ENCODE measurements at regions not wholly inside any gene's neighbourhood (a gene's known extent, or its start where the extent isn't known, plus 50 kb on each side); places are given as distances from the start of the nearest gene placed in this dataset.
"Not testable (repeated sequence)": the region's sequence is repeated elsewhere in the genome, so short reads cannot be mapped to it uniquely, and the experiment has no call there.

DNA sequence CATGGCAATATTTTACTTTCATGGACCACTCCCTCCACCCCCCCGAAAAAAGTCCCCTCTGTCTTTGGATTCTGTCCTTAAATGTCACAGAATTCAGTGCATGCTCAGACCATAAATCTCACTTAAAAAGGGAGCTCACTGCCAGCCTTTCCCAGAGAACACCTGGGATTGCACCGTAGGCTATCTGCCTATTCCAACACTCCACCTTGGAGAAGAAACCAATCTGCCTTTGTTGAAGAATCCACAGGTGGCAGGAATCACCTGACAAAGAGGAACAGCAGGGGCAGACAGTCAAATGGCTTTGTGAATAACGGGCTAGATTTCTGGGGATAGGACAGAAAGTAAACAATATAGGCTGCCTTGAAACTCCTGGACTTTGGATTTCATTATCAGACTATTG is 306.7 kb upstream of the BRINP1 start:
- Mint-ChIP-seq H3K36me3 (ENCODE audit: insufficient read depth, unreplicated experiment) (no peaks in the 10 kb centered on the region), H3K27me3 (ENCODE audit: insufficient read depth, unreplicated experiment) (no peaks in the 10 kb centered on the region), H3K27ac (ENCODE audit: low read depth, unreplicated experiment) (no peak overlapping the region), H3K4me1 (ENCODE audit: insufficient read depth, unreplicated experiment) (no peaks in the 10 kb centered on the region), H3K4me3 (ENCODE audit: unreplicated experiment) (no peak overlapping the region), H3K9me3 (ENCODE audit: unreplicated experiment) (no peaks in the 10 kb centered on the region)
- TF ChIP-seq, protein P1, sequence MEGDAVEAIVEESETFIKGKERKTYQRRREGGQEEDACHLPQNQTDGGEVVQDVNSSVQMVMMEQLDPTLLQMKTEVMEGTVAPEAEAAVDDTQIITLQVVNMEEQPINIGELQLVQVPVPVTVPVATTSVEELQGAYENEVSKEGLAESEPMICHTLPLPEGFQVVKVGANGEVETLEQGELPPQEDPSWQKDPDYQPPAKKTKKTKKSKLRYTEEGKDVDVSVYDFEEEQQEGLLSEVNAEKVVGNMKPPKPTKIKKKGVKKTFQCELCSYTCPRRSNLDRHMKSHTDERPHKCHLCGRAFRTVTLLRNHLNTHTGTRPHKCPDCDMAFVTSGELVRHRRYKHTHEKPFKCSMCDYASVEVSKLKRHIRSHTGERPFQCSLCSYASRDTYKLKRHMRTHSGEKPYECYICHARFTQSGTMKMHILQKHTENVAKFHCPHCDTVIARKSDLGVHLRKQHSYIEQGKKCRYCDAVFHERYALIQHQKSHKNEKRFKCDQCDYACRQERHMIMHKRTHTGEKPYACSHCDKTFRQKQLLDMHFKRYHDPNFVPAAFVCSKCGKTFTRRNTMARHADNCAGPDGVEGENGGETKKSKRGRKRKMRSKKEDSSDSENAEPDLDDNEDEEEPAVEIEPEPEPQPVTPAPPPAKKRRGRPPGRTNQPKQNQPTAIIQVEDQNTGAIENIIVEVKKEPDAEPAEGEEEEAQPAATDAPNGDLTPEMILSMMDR (IDR thresholded peaks at IDR 0.05; ENCODE audit: unreplicated experiment), result no peak
- intact Hi-C loops (cut with micrococcal nuclease), result no loop called here
- DNase-seq (ENCODE audit: unreplicated experiment), result no peak
- ChIA-PET CTCF (no interaction called here), POLR2A (no interaction called here)
- BruUV-seq (replicated peaks), result no TSS peak

DNA sequence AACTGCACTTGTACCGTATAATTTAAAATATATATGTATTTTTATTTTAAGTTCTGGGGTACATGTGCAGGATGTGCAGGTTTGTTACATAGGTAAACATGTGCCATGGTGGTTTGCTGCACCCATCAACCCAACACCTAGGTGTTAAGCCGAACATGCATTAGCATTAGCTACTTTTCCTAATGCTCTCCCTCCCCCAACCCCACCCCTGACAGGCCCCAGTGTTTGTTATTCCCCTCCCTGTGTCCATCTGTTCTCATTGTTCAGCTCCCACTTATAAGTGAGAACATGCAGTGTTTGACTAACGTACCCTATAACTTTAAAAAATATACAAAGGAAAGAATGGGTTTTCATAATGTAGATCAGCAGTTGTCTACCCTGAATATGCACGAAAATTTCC is 303.5 kb upstream of the BRINP1 start:
- intact Hi-C loops (cut with micrococcal nuclease), result not testable (repeated sequence)

DNA sequence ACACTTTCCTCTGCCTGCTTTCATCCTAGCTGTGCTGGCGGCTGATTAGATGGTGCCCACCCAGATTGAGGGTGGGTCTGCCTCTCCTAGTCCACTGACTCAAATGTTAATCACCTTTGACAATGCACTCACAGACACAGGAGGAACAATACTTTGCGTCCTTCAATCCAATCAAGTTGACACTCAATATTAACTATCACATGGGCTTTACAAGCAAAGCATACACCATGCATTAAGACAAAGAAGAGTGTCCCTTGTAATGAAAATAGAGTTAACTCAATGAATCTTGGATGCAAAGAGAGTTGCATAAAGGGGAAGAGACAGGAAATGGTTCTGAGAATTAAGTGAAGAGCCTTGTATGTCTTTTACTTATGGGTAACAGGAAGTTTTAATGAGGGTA is 298.7 kb upstream of the BRINP1 start:
- no peak overlapping the region for H3K4me3 Mint-ChIP-seq (ENCODE audit: unreplicated experiment)
- H3K36me3 Mint-ChIP-seq (ENCODE audit: insufficient read depth, unreplicated experiment), result no peaks in the 10 kb centered on the region
- H3K9me3 Mint-ChIP-seq (ENCODE audit: unreplicated experiment), result peaks cover 29% of the 10 kb centered on the region
- ChIA-PET POLR2A (no interaction called here), CTCF (interaction anchor here (0.8 kb wide), 1 partner anchor 21 kb away, joined by 3 read pairs; no protein-coding TSS in a partner anchor)
- H3K27me3 Mint-ChIP-seq (ENCODE audit: insufficient read depth, unreplicated experiment), result no peaks in the 10 kb centered on the region
- intact Hi-C loops (cut with micrococcal nuclease), result no loop called here
- no peak overlapping the region for H3K27ac Mint-ChIP-seq (ENCODE audit: low read depth, unreplicated experiment)
- TF ChIP-seq, protein P1 (IDR thresholded peaks at IDR 0.05; ENCODE audit: unreplicated experiment), result no peak
- H3K4me1 Mint-ChIP-seq (ENCODE audit: insufficient read depth, unreplicated experiment), result no peaks in the 10 kb centered on the region
- DNase-seq (ENCODE audit: unreplicated experiment), result no peak
- no TSS peak for BruUV-seq (replicated peaks)

More for the DNA sequence above, 303.5 kb upstream of the BRINP1 start:
- H3K27me3 Mint-ChIP-seq (ENCODE audit: insufficient read depth, unreplicated experiment); H3K27ac Mint-ChIP-seq (ENCODE audit: low read depth, unreplicated experiment); BruUV-seq (replicated peaks); CTCF ChIA-PET; H3K36me3 Mint-ChIP-seq (ENCODE audit: insufficient read depth, unreplicated experiment); H3K4me1 Mint-ChIP-seq (ENCODE audit: insufficient read depth, unreplicated experiment); H3K4me3 Mint-ChIP-seq (ENCODE audit: unreplicated experiment); H3K9me3 Mint-ChIP-seq (ENCODE audit: unreplicated experiment); DNase-seq (ENCODE audit: unreplicated experiment); POLR2A ChIA-PET: not testable (repeated sequence)

DNA sequence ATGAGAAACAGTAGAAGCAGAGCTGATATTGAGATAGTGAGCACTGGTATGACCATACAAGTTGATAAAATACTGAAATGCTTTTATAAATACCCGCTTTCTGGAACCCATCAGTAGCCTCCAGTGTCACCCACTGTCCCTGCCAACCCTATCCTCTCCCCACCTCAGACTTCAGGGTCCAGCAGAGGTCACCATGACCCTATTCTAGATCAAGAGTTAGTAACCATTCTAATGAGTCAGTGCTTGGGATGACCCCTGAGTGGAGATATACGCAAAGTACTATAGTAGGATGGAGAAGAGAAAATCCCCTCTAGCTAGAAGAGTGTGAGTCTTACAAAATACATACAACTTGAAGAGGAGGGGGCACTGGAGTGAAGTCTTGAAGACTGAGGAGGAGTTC is 297.9 kb upstream of the BRINP1 start:
- no TSS peak for BruUV-seq (replicated peaks)
- POLR2A ChIA-PET, result no interaction called here
- peaks cover 35% of the 10 kb centered on the region for H3K9me3 Mint-ChIP-seq (ENCODE audit: unreplicated experiment)

More for the DNA sequence above, 297.9 kb upstream of the BRINP1 start:
- Mint-ChIP-seq H3K4me1 (ENCODE audit: insufficient read depth, unreplicated experiment) (no peaks in the 10 kb centered on the region), H3K4me3 (ENCODE audit: unreplicated experiment) (no peak overlapping the region), H3K36me3 (ENCODE audit: insufficient read depth, unreplicated experiment) (no peaks in the 10 kb centered on the region), H3K27me3 (ENCODE audit: insufficient read depth, unreplicated experiment) (no peaks in the 10 kb centered on the region), H3K27ac (ENCODE audit: low read depth, unreplicated experiment) (no peak overlapping the region)
- intact Hi-C loops (cut with micrococcal nuclease), result no loop called here
- CTCF ChIA-PET, result no interaction called here
- no peak for DNase-seq (ENCODE audit: unreplicated experiment)
- TF ChIP-seq, protein P1 (IDR thresholded peaks at IDR 0.05; ENCODE audit: unreplicated experiment), result no peak

All from MCF 10A (cell line).